OCI-LY1 (cell line): ENCODE measurements at regions not wholly inside any gene's neighbourhood (a gene's known extent, or its start where the extent isn't known, plus 50 kb on each side); places are given as distances from the start of the nearest gene placed in this dataset.

ENCODE experiments used
- H2AFZ ChIP-seq: fragments of 200-600 bp; sonication (generic), shearing (Covaris generic); 2 replicates; pipeline ENCODE4 v1.6.0; 2014; ENCODE audit warnings: antibody characterized with exemption, mild to moderate bottlenecking, low read length
- H3F3A ChIP-seq: fragments of 200-600 bp; sonication (generic), shearing (Covaris generic); 2 replicates; pipeline ENCODE4 v1.6.0; 2014; ENCODE audit warnings: mild to moderate bottlenecking, antibody characterized with exemption, low read length, moderate library complexity; ENCODE audit not compliant: insufficient read depth
- H3K27ac ChIP-seq: fragments of 200-600 bp; sonication (generic); 2 replicates; pipeline ENCODE4 v1.5.1; 2014; ENCODE audit warnings: low read length, mixed run types, mild to moderate bottlenecking, low read depth; ENCODE audit not compliant: poor library complexity, severe bottlenecking
- H3K27me3 ChIP-seq: fragments of 200-600 bp; sonication (generic); 2 replicates; pipeline ENCODE4 v1.6.0; 2014; ENCODE audit warnings: antibody characterized with exemption, mild to moderate bottlenecking, low read length, moderate library complexity; ENCODE audit not compliant: insufficient read depth
- H3K36me3 ChIP-seq: fragments of 200-600 bp; sonication (generic); 2 replicates; pipeline ENCODE4 v1.6.1; 2014; ENCODE audit warnings: mild to moderate bottlenecking, antibody characterized with exemption, low read length, moderate library complexity, mixed read lengths; ENCODE audit not compliant: insufficient read depth
- H3K4me1 ChIP-seq: fragments of 200-600 bp; sonication (generic); 2 replicates; pipeline ENCODE4 v1.5.1; 2014; ENCODE audit warnings: mild to moderate bottlenecking, low read length, moderate library complexity; ENCODE audit not compliant: insufficient read depth, severe bottlenecking
- H3K4me2 ChIP-seq: fragments of 200-600 bp; sonication (generic), shearing (Covaris generic); 2 replicates; pipeline ENCODE4 v1.6.1; 2014; ENCODE audit warnings: low read length
- H3K4me3 ChIP-seq: fragments of 200-600 bp; sonication (generic); 2 replicates; pipeline ENCODE4 v1.5.1; 2014; ENCODE audit warnings: low read length, low read depth, mild to moderate bottlenecking, mixed read lengths; ENCODE audit not compliant: poor library complexity, severe bottlenecking
- H3K79me2 ChIP-seq: fragments of 200-600 bp; shearing (Covaris generic); 2 replicates; pipeline ENCODE4 v1.6.1; 2016; ENCODE audit warnings: mixed run types, low read length, mixed read lengths; ENCODE audit not compliant: insufficient read depth
- H3K9ac ChIP-seq: fragments of 200-600 bp; sonication (generic), shearing (Covaris generic); 2 replicates; pipeline ENCODE4 v1.6.1; 2014; ENCODE audit warnings: mild to moderate bottlenecking, low read length, mixed read lengths
- H3K9me2 ChIP-seq: fragments of 200-600 bp; sonication (generic), shearing (Covaris generic); 2 replicates; pipeline ENCODE4 v1.6.1; 2014; ENCODE audit warnings: low read depth, mild to moderate bottlenecking, low read length, mixed read lengths
- H3K9me3 ChIP-seq: fragments of 200-600 bp; shearing (Covaris generic); 2 replicates; pipeline ENCODE4 v1.6.1; 2014; ENCODE audit warnings: low read length, mixed read lengths
- H4K20me1 ChIP-seq: fragments of 200-600 bp; sonication (generic), shearing (Covaris generic); 2 replicates; pipeline ENCODE4 v1.6.0; 2016; ENCODE audit warnings: mild to moderate bottlenecking, low read length; ENCODE audit not compliant: insufficient read depth
- EZH2 ChIP-seq: fragments of 200-600 bp; sonication (generic), shearing (Covaris generic); IDR thresholded peaks from 2 replicates; pipeline ENCODE4 v1.8.0; 2017; ENCODE audit warnings: borderline replicate concordance, mixed run types, mild to moderate bottlenecking, antibody characterized with exemption, low read length, moderate library complexity, mixed read lengths
- TF ChIP-seq, protein P1 (sequence below): fragments of 200-600 bp; sonication (generic), shearing (Covaris generic); IDR thresholded peaks from 2 replicates; pipeline ENCODE4 v1.5.1; 2017; ENCODE audit warnings: mild to moderate bottlenecking, antibody characterized with exemption, low read length, moderate library complexity, mixed read lengths

GRCh38 chr10:45091968-45092367 lies 91.2 kb downstream of the ZNF22 start:
- Histone ChIP-seq H3K4me2 (no peak overlapping the region), H3K27ac (no peak overlapping the region)

GRCh38 chr10:45093945-45094344 lies 93.2 kb downstream of the ZNF22 start:
- H3K27me3 ChIP-seq = no peaks in the 10 kb centered on the region

More at GRCh38 chr10:45091968-45092367, 91.2 kb downstream of the ZNF22 start:
- H3K4me1 ChIP-seq = no peaks in the 10 kb centered on the region
- H3K79me2 ChIP-seq = no peaks in the 10 kb centered on the region
- no peaks in the 10 kb centered on the region for H3F3A ChIP-seq
- no peak overlapping the region for H2AFZ ChIP-seq
- H4K20me1 ChIP-seq = no peaks in the 10 kb centered on the region
- no peaks in the 10 kb centered on the region for H3K36me3 ChIP-seq
- H3K4me3 ChIP-seq = no peak overlapping the region
- no peak for TF ChIP-seq EZH2
- TF ChIP-seq, protein P1, sequence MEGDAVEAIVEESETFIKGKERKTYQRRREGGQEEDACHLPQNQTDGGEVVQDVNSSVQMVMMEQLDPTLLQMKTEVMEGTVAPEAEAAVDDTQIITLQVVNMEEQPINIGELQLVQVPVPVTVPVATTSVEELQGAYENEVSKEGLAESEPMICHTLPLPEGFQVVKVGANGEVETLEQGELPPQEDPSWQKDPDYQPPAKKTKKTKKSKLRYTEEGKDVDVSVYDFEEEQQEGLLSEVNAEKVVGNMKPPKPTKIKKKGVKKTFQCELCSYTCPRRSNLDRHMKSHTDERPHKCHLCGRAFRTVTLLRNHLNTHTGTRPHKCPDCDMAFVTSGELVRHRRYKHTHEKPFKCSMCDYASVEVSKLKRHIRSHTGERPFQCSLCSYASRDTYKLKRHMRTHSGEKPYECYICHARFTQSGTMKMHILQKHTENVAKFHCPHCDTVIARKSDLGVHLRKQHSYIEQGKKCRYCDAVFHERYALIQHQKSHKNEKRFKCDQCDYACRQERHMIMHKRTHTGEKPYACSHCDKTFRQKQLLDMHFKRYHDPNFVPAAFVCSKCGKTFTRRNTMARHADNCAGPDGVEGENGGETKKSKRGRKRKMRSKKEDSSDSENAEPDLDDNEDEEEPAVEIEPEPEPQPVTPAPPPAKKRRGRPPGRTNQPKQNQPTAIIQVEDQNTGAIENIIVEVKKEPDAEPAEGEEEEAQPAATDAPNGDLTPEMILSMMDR = no peak
- H3K9ac ChIP-seq = no peak overlapping the region
- H3K9me3 ChIP-seq = no peaks in the 10 kb centered on the region
- H3K27me3 ChIP-seq = no peaks in the 10 kb centered on the region
- H3K9me2 ChIP-seq = no peaks in the 10 kb centered on the region

DNA sequence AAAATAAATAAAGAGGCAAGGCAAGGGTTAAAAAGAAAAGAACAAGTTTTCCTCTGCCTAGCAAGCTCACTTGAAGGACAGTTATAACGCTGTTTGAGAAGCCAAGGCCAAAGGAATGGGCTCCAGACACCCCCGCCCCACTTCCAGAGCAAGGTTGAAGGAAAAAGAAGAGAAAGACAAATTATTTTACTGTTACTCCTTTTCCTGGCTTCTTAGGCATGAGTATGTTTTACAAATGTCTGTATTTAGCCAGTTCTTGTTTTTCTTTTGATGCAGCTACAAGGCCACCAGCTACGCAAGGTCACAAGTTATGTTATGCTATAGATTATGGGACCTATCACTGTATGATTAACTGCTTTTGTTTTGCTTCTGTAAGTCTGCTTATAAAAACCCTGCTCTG lies 94.6 kb downstream of the ZNF22 start:
- Histone ChIP-seq H3K4me2 (no peak overlapping the region), H3K27ac (no peak overlapping the region)

More at GRCh38 chr10:45093945-45094344, 93.2 kb downstream of the ZNF22 start:
- H3K9ac ChIP-seq = no peak overlapping the region
- H3K9me2 ChIP-seq = no peaks in the 10 kb centered on the region
- no peaks in the 10 kb centered on the region for H3K36me3 ChIP-seq
- no peak overlapping the region for H3K4me3 ChIP-seq
- H3K79me2 ChIP-seq = no peaks in the 10 kb centered on the region
- no peaks in the 10 kb centered on the region for H3F3A ChIP-seq
- no peak for TF ChIP-seq EZH2
- TF ChIP-seq, protein P1 = no peak
- no peak overlapping the region for H3K4me2 ChIP-seq
- no peak overlapping the region for H3K27ac ChIP-seq
- no peaks in the 10 kb centered on the region for H3K9me3 ChIP-seq
- no peak overlapping the region for H2AFZ ChIP-seq
- H3K4me1 ChIP-seq = no peaks in the 10 kb centered on the region
- H4K20me1 ChIP-seq = no peaks in the 10 kb centered on the region

More for the DNA sequence above, 94.6 kb downstream of the ZNF22 start:
- Histone ChIP-seq H3K9ac (no peak overlapping the region), H3F3A (no peaks in the 10 kb centered on the region), H3K27me3 (no peaks in the 10 kb centered on the region), H3K9me2 (no peaks in the 10 kb centered on the region), H4K20me1 (no peaks in the 10 kb centered on the region), H2AFZ (no peak overlapping the region), H3K4me1 (no peaks in the 10 kb centered on the region), H3K79me2 (no peaks in the 10 kb centered on the region), H3K4me3 (no peak overlapping the region), H3K36me3 (no peaks in the 10 kb centered on the region), H3K9me3 (no peaks in the 10 kb centered on the region)
- no peak for TF ChIP-seq EZH2
- TF ChIP-seq, protein P1 = no peak
